K562 (cell line): ENCODE measurements at regions not wholly inside any gene's neighbourhood (a gene's known extent, or its start where the extent isn't known, plus 50 kb on each side); places are given as distances from the start of the nearest gene placed in this dataset.

Experiments used
- ATAC-seq: fragments of 200-7000 bp; cut with Tn5 transposase; 3 replicates; pipeline ENCODE4 v1.9.1; 2020; ENCODE audit warnings: moderate library complexity
- BruUV-seq: library from RNA; stranded (reverse); fragments of 400-500 nt; replicated peaks from 2 replicates; lab custom pipeline; 2021; lab: Mats Ljungman, UMichigan
- CTCF ChIA-PET: fragments of 300-600 bp; formaldehyde crosslinking; extraction: SDS; loops from one replicate; lab custom pipeline; 2021; ENCODE audit warnings: low intra/inter-chr PET ratio; lab: Yijun Ruan, JAX
- POLR2A ChIA-PET: fragments of 300-600, 350-650 bp; sonication (Branson Sonifier 250); formaldehyde crosslinking; extraction: SDS; loops from one replicate; lab custom pipeline; 2021; ENCODE audit warnings: antibody characterized with exemption, inconsistent platforms; lab: Yijun Ruan, JAX
- DNase-seq, 4 experiments: peaks; one replicate each; pipeline versions ENCODE4 v3.0.0 to v3.0.0-alpha.2; 2011 to 2018; ENCODE audit warnings: low spot score in 3 of 4, mixed read lengths in 3 of 4; ENCODE audit errors: extremely low read depth in 1 of 4
- FAIRE-seq: peaks from 2 replicates; lab custom pipeline; 2011; peaks lifted over from hg19 to GRCh38; lab: Jason Lieb, UNC
- H2AFZ ChIP-seq: 2 replicates; pipeline ENCODE4 v1.6.0; 2011; ENCODE audit warnings: low read depth, low read length, control low read depth, inconsistent platforms
- H3K27ac ChIP-seq: fragments of 200-600 bp; 3 replicates; pipeline ENCODE4 v1.8.0; 2011; ENCODE audit warnings: low read depth, mild to moderate bottlenecking, control low read depth, inconsistent platforms, low read length, moderate library complexity, mixed read lengths; ENCODE audit errors: extremely low read depth
- H3K27me3 ChIP-seq, 2 experiments: fragments of 300-600 bp in 1 of 2; 2 replicates in 1 of 2; 3 replicates in 1 of 2; pipeline versions ENCODE4 v1.6.0 to v1.8.0; 2011; ENCODE audit warnings: inconsistent platforms in 2 of 2, low read length in 2 of 2, mild to moderate bottlenecking in 1 of 2, mixed read lengths in 1 of 2, moderate library complexity in 1 of 2; ENCODE audit not compliant: control insufficient read depth in 2 of 2, insufficient read depth in 2 of 2
- H3K36me3 ChIP-seq: fragments of 300-600 bp; 3 replicates; pipeline ENCODE4 v1.8.0; 2011; ENCODE audit warnings: mild to moderate bottlenecking, low read length, inconsistent platforms; ENCODE audit not compliant: control insufficient read depth, insufficient read depth
- H3K4me1 ChIP-seq, 2 experiments: fragments of 200-600 bp in 1 of 2; replicated peaks in 1 of 2; 2 replicates in 1 of 2; 3 replicates in 1 of 2; pipeline versions ENCODE4 v1.5.1 to v1.8.0; 2011; ENCODE audit warnings: inconsistent platforms in 2 of 2, low read length in 2 of 2, mild to moderate bottlenecking in 1 of 2, mixed read lengths in 1 of 2, moderate library complexity in 1 of 2; ENCODE audit not compliant: control insufficient read depth in 2 of 2, insufficient read depth in 2 of 2
- H3K4me2 ChIP-seq: 2 replicates; pipeline ENCODE4 v1.6.1; 2011; ENCODE audit warnings: low read length, control low read depth, inconsistent platforms, mixed read lengths; ENCODE audit not compliant: insufficient read depth
- H3K4me3 ChIP-seq: fragments of 200-600 bp; sonication (generic), shearing (Covaris generic); 2 replicates; pipeline ENCODE4 v1.5.1; 2016; ENCODE audit warnings: control low read depth, inconsistent platforms
- H3K79me2 ChIP-seq: fragments of 200-600 bp; 3 replicates; pipeline ENCODE4 v1.8.0; 2011; ENCODE audit warnings: low read length, inconsistent platforms; ENCODE audit not compliant: control insufficient read depth, insufficient read depth
- H3K9ac ChIP-seq, 2 experiments: 2 replicates each; pipeline versions ENCODE4 v1.6.0 to v1.6.1; 2011; ENCODE audit warnings: low read depth in 2 of 2, low read length in 2 of 2, control low read depth in 1 of 2, inconsistent platforms in 1 of 2, mild to moderate bottlenecking in 1 of 2, mixed read lengths in 1 of 2; ENCODE audit not compliant: insufficient read depth in 1 of 2
- H3K9me1 ChIP-seq: one replicate; pipeline ENCODE4 v1.6.0; 2011; ENCODE audit warnings: inconsistent platforms, mild to moderate bottlenecking, low read length, moderate library complexity; ENCODE audit not compliant: control insufficient read depth, insufficient read depth
- H3K9me3 ChIP-seq: replicated peaks from 2 replicates; pipeline ENCODE4 v1.5.1; 2011; ENCODE audit warnings: low read depth, low read length, inconsistent platforms; ENCODE audit not compliant: control insufficient read depth, insufficient read depth
- H4K20me1 ChIP-seq: replicated peaks from 2 replicates; pipeline ENCODE4 v1.6.1; 2011; ENCODE audit warnings: low read length, inconsistent platforms, mixed read lengths; ENCODE audit not compliant: control insufficient read depth, insufficient read depth
- CBX8 ChIP-seq: fragments of 200-600 bp; sonication (generic); IDR thresholded peaks from 2 replicates; pipeline ENCODE4 v1.6.1; 2012; ENCODE audit warnings: borderline replicate concordance, mixed run types, low read depth, mild to moderate bottlenecking, moderate library complexity, mixed read lengths, low read length, control low read depth, inconsistent platforms; ENCODE audit not compliant: poor library complexity, severe bottlenecking; ENCODE audit errors: extremely low read depth
- CSDE1 ChIP-seq, 2 experiments: fragments of 450-650 bp; IDR thresholded peaks; 2 replicates each; pipeline ENCODE4 v1.6.1; 2016; ENCODE audit warnings: mild to moderate bottlenecking in 1 of 2
- FOXK2 ChIP-seq, 2 experiments: fragments of 450-650 bp; IDR thresholded peaks in 1 of 2; conservative IDR thresholded peaks in 1 of 2; 2 replicates each; pipeline ENCODE4 v1.6.1; 2016; ENCODE audit warnings: low read depth in 2 of 2, mild to moderate bottlenecking in 1 of 2
- HCFC1 ChIP-seq: IDR thresholded peaks from 2 replicates; pipeline ENCODE4 v1.6.1; 2012; ENCODE audit warnings: low read depth, low read length, improper control_type of control experiment
- IRF2 ChIP-seq: sonication (generic); formaldehyde crosslinking; IDR thresholded peaks from 2 replicates; pipeline ENCODE4 v1.8.1; 2022; ENCODE audit warnings: mild to moderate bottlenecking, missing genetic modification reagents
- PHB2 ChIP-seq: fragments of 450-650 bp; IDR thresholded peaks from 2 replicates; pipeline ENCODE4 v1.6.1; 2017; ENCODE audit warnings: low read depth
- RCOR1 ChIP-seq, 2 experiments: IDR thresholded peaks; 2 replicates each; pipeline ENCODE4 v1.6.1; 2012; ENCODE audit warnings: low read depth in 2 of 2, low read length in 2 of 2, borderline replicate concordance in 1 of 2, improper control_type of control experiment in 1 of 2
- SAP30 ChIP-seq: fragments of 200-600 bp; sonication (generic); IDR thresholded peaks from 2 replicates; pipeline ENCODE4 v1.6.1; 2012; ENCODE audit warnings: borderline replicate concordance, low read depth, mild to moderate bottlenecking, moderate library complexity, low read length, control low read depth, inconsistent platforms; ENCODE audit not compliant: insufficient read depth, poor library complexity, severe bottlenecking
- ZBTB9 ChIP-seq: fragments of 450-650 bp; formaldehyde crosslinking; IDR thresholded peaks from 2 replicates; pipeline ENCODE4 v1.4.0; 2020; ENCODE audit warnings: mild to moderate bottlenecking, moderate library complexity
- WGBS: fragments of 100-300 bp; shearing (Covaris generic); methylation state at CpG from one replicate; pipeline ENCODE4 v1.1.6; 2016; ENCODE audit warnings: low coverage, mixed read lengths; ENCODE audit not compliant: insufficient coverage; ENCODE audit errors: missing lambda C conversion rate; 5-methylcytosine and 5-hydroxymethylcytosine counted together
- in situ Hi-C: fragments of 300-500 bp; cut with MboI; formaldehyde crosslinking; loops from 4 replicates; pipeline ENCODE4 v1.15.0; 2018; ENCODE audit warnings: inconsistent platforms, mixed read lengths
- intact Hi-C: fragments of 100-400 bp; cut with micrococcal nuclease; formaldehyde crosslinking; loops from 2 replicates; pipeline ENCODE4 v1.14.2; 2022

GRCh38 chr5:58073243-58073642 lies 386.6 kb downstream of the PLK2 start:
- H3K79me2 ChIP-seq: no peaks in the 10 kb centered on the region
- no peak for DNase-seq
- no peak overlapping the region for H3K9ac ChIP-seq
- no peak overlapping the region for H3K27ac ChIP-seq
- no peaks in the 10 kb centered on the region for H3K36me3 ChIP-seq
- no peaks in the 10 kb centered on the region for H3K9me1 ChIP-seq
- in situ Hi-C loops: no loop called here
- intact Hi-C loops: loop anchor here (10.0 kb wide), 1 partner anchor 118 kb away; no protein-coding TSS in a partner anchor
- no peak overlapping the region for H3K4me3 ChIP-seq
- WGBS: 22% methylated on average over 2 of the region's 2 CpGs
- no peak for FAIRE-seq
- H3K27me3 ChIP-seq: no peaks in the 10 kb centered on the region
- POLR2A ChIA-PET: interaction anchor here (1.6 kb wide), 1 partner anchor 11 kb away, joined by 5 read pairs; no protein-coding TSS in a partner anchor
- no peak for TF ChIP-seq RCOR1 (IDR thresholded peaks at IDR 0.05; ENCODE audit: borderline replicate concordance in 1 of 2, low read depth in 2 of 2, low read length in 2 of 2)
- TF ChIP-seq HCFC1: no peak
- TF ChIP-seq CBX8: no peak
- no peak for TF ChIP-seq SAP30
- no peak for TF ChIP-seq IRF2 (CRISPR knock-in tag)
- no peak for TF ChIP-seq ZBTB9 (CRISPR knock-in tag)
- no peak for TF ChIP-seq PHB2
- no peak for TF ChIP-seq FOXK2 (conservative IDR thresholded peaks at IDR 0.05 in 1 of 2, IDR thresholded peaks at IDR 0.05 in 1 of 2; ENCODE audit: low read depth in 2 of 2)
- no peak for TF ChIP-seq CSDE1 (IDR thresholded peaks at IDR 0.05)
- no TSS peak for BruUV-seq
- no peak overlapping the region for H3K4me2 ChIP-seq
- ATAC-seq: no peak
- peak overlapping the region; percentile 44 for H2AFZ ChIP-seq
- no peaks in the 10 kb centered on the region for H3K4me1 ChIP-seq
- no peaks in the 10 kb centered on the region for H4K20me1 ChIP-seq
- no peaks in the 10 kb centered on the region for H3K9me3 ChIP-seq
- CTCF ChIA-PET: no interaction called here
